KMS-11 (cell line): ENCODE measurements at regions not wholly inside any gene's neighbourhood (a gene's known extent, or its start where the extent isn't known, plus 50 kb on each side); places are given as distances from the start of the nearest gene placed in this dataset.

ENCODE experiments used
- H2AFZ ChIP-seq: fragments of 200-600 bp; sonication (generic); 2 replicates; pipeline ENCODE4 v1.6.1; 2016; ENCODE audit warnings: antibody characterized with exemption, mixed run types, low read depth
- H3K27ac ChIP-seq: fragments of 200-600 bp; sonication (generic); 2 replicates; pipeline ENCODE4 v1.6.1; 2016; ENCODE audit warnings: mild to moderate bottlenecking, mixed run types
- H3K27me3 ChIP-seq: fragments of 200-600 bp; sonication (generic); 2 replicates; pipeline ENCODE4 v1.6.1; 2017; ENCODE audit warnings: mild to moderate bottlenecking, low read depth, mixed run types, moderate library complexity; ENCODE audit not compliant: insufficient read depth
- H3K36me3 ChIP-seq: fragments of 200-600 bp; sonication (generic); 2 replicates; pipeline ENCODE4 v1.6.1; 2017; ENCODE audit warnings: mild to moderate bottlenecking, mixed run types; ENCODE audit not compliant: insufficient read depth
- H3K4me1 ChIP-seq: fragments of 200-600 bp; sonication (generic); 2 replicates; pipeline ENCODE4 v1.6.1; 2016; ENCODE audit warnings: mild to moderate bottlenecking, low read depth, mixed run types; ENCODE audit not compliant: poor library complexity, severe bottlenecking
- H3K4me2 ChIP-seq: fragments of 200-600 bp; sonication (generic); 2 replicates; pipeline ENCODE4 v1.7.0; 2016; ENCODE audit warnings: mild to moderate bottlenecking, mixed run types
- H3K4me3 ChIP-seq: fragments of 200-600 bp; sonication (generic); IDR thresholded peaks from 2 replicates; pipeline ENCODE4 v1.6.1; 2017; ENCODE audit warnings: low read depth, low read length, mixed read lengths; ENCODE audit not compliant: insufficient read depth
- H3K79me2 ChIP-seq: fragments of 200-600 bp; sonication (generic); 2 replicates; pipeline ENCODE4 v1.6.1; 2016; ENCODE audit warnings: low read depth, mixed run types; ENCODE audit not compliant: insufficient read depth
- H3K9ac ChIP-seq: fragments of 200-600 bp; sonication (generic); 2 replicates; pipeline ENCODE4 v1.6.1; 2016; ENCODE audit warnings: mild to moderate bottlenecking, mixed run types
- H4K20me1 ChIP-seq: fragments of 200-600 bp; sonication (generic); 2 replicates; pipeline ENCODE4 v1.6.1; 2016; ENCODE audit warnings: mild to moderate bottlenecking, mixed run types; ENCODE audit not compliant: insufficient read depth
- TF ChIP-seq, protein P1 (sequence below): fragments of 200-600 bp; sonication (generic); conservative IDR thresholded peaks from 2 replicates; pipeline ENCODE4 v1.6.1; 2017; ENCODE audit warnings: low read depth, mild to moderate bottlenecking, antibody characterized with exemption, low read length, moderate library complexity, mixed read lengths

DNA sequence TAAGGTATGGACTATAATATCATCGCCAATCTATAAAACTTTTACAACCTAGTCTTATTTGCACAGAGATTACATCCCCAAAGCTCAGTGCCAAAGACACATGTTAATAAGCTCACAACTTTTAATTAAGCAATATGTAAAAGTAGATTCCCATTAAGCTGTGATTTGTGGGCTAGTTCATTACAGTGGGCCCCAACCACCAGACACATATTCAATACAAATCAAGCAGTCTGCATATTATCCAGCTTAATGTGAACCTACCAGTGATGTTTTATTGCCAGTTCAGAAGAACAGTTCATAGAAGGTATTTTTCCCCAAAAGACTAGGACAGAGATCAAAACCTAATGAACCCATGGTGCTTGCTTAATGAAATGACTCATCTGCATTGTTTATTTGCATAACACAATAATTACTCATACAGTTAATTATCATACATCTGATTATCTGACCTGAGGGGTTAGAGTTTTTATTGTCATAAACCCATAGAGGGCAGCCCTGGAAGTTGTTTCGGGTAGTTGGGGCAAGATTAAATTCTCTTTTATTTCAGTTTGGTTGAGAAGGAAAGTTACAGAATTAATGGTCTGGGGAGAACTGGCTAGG is 831.0 kb downstream of the TFAP2A start:
- no peaks in the 10 kb centered on the region for H3K27me3 ChIP-seq
- no peak overlapping the region for H3K4me2 ChIP-seq

DNA sequence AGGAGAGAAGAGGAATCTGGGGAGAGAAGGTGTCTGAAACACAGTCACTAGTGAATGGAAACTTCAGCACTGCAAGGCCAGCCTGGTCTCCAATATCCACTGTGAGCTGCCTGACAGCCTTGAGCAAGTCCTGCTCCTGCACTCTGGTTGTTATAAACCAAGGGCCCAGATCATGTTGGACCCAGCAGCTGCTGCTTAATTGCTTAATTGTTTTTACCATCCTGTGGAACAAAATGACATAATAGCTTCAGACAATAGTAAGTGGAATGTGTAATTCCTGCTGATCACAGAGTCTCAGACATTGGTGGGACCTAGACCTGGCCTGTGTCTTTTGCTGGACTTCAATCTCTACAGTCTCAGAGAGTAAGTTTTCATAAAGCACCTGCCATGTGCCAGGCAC is 833.7 kb downstream of the TFAP2A start:
- Histone ChIP-seq H3K9ac (no peak overlapping the region), H2AFZ (no peak overlapping the region), H3K79me2 (no peaks in the 10 kb centered on the region), H3K27ac (no peak overlapping the region), H3K36me3 (no peaks in the 10 kb centered on the region), H3K4me2 (no peak overlapping the region), H3K4me3 (no peak overlapping the region), H4K20me1 (no peaks in the 10 kb centered on the region), H3K4me1 (no peaks in the 10 kb centered on the region), H3K27me3 (no peaks in the 10 kb centered on the region)
- TF ChIP-seq, protein P1, sequence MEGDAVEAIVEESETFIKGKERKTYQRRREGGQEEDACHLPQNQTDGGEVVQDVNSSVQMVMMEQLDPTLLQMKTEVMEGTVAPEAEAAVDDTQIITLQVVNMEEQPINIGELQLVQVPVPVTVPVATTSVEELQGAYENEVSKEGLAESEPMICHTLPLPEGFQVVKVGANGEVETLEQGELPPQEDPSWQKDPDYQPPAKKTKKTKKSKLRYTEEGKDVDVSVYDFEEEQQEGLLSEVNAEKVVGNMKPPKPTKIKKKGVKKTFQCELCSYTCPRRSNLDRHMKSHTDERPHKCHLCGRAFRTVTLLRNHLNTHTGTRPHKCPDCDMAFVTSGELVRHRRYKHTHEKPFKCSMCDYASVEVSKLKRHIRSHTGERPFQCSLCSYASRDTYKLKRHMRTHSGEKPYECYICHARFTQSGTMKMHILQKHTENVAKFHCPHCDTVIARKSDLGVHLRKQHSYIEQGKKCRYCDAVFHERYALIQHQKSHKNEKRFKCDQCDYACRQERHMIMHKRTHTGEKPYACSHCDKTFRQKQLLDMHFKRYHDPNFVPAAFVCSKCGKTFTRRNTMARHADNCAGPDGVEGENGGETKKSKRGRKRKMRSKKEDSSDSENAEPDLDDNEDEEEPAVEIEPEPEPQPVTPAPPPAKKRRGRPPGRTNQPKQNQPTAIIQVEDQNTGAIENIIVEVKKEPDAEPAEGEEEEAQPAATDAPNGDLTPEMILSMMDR, result no peak

More for the DNA sequence above, 831.0 kb downstream of the TFAP2A start:
- no peaks in the 10 kb centered on the region for H3K36me3 ChIP-seq
- H4K20me1 ChIP-seq, result no peaks in the 10 kb centered on the region
- no peak overlapping the region for H3K4me3 ChIP-seq
- no peaks in the 10 kb centered on the region for H3K4me1 ChIP-seq
- H3K9ac ChIP-seq, result no peak overlapping the region
- H3K27ac ChIP-seq, result no peak overlapping the region
- TF ChIP-seq, protein P1, result no peak
- H2AFZ ChIP-seq, result no peak overlapping the region
- no peaks in the 10 kb centered on the region for H3K79me2 ChIP-seq

DNA sequence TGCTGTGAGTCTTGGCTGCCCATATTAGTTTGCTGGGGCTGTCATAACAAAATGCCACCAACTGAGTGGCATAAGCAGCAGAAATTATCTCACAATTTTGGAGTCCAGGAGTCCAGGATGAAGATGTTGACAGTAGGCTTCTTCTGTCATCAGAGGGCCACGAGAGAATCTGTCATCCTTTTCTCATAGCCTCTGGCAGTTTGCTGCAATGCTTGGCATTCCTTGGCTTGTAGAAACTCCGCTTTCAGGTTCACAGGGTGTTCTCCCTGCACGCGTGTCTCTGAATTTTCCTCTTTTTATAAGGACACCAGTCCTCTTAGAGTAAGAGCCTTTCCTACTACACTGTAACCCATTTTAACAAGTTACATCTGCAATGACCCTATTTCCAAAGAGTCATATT is 838.4 kb downstream of the TFAP2A start:
- Histone ChIP-seq H3K79me2 (no peaks in the 10 kb centered on the region), H3K27me3 (no peaks in the 10 kb centered on the region), H3K4me1 (no peaks in the 10 kb centered on the region), H4K20me1 (no peaks in the 10 kb centered on the region), H3K27ac (no peak overlapping the region), H3K4me2 (no peak overlapping the region), H3K4me3 (no peak overlapping the region), H3K9ac (no peak overlapping the region), H2AFZ (no peak overlapping the region), H3K36me3 (no peaks in the 10 kb centered on the region)
- TF ChIP-seq, protein P1, result no peak

DNA sequence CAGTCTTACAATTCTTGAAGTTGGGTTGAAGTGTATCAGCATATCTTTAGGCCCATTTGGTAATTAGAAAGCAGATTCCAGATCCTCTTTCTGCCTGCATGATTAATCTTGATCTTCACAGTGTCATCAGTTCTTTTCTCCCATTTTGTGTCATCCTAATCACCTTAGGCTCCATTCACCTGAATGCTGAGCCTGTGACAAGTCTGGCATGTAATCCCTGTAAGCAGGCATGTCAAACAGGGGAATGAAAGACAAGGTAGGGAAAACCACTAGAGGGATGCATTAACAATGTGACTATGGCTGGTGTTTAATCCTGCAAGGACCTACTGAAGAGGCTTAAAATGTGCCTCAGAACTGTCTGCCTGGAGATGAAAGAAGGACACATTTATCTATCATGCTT is 848.8 kb downstream of the TFAP2A start:
- no peaks in the 10 kb centered on the region for H3K27me3 ChIP-seq
- no peak overlapping the region for H3K4me2 ChIP-seq
- H3K79me2 ChIP-seq, result no peaks in the 10 kb centered on the region
- TF ChIP-seq, protein P1, result no peak
- no peak overlapping the region for H3K4me3 ChIP-seq
- no peak overlapping the region for H2AFZ ChIP-seq
- H3K27ac ChIP-seq, result no peak overlapping the region
- H3K4me1 ChIP-seq, result no peaks in the 10 kb centered on the region
- H3K36me3 ChIP-seq, result no peaks in the 10 kb centered on the region
- H3K9ac ChIP-seq, result no peak overlapping the region
- no peaks in the 10 kb centered on the region for H4K20me1 ChIP-seq
